Loucy (cell line): ENCODE measurements at regions not wholly inside any gene's neighbourhood (a gene's known extent, or its start where the extent isn't known, plus 50 kb on each side); places are given as distances from the start of the nearest gene placed in this dataset.

Experiments used
- CTCF ChIP-seq: fragments of 200-600 bp; sonication (generic); conservative IDR thresholded peaks from 2 replicates; pipeline ENCODE4 v1.5.1; 2014; ENCODE audit warnings: mild to moderate bottlenecking, antibody characterized with exemption, low read length
- EZH2phosphoT487 ChIP-seq: fragments of 200-600 bp; IDR thresholded peaks from 2 replicates; pipeline ENCODE4 v1.6.1; 2018; ENCODE audit warnings: antibody characterized with exemption, mild to moderate bottlenecking, moderate library complexity, borderline replicate concordance

GRCh38 chr2:144701259-144701658 is 181.3 kb upstream of the ZEB2 start:
- TF ChIP-seq CTCF (no peak), EZH2phosphoT487 (no peak)
